ENCODE measurements at regions not wholly inside any gene's neighbourhood (a gene's known extent, or its start where the extent isn't known, plus 50 kb on each side); places are given as distances from the start of the nearest gene placed in this dataset.

- no peaks in the 10 kb centered on the region for H3K36me3 ChIP-seq (ENCODE audit: insufficient read depth, low read length)
- no peak for TF ChIP-seq EZH2phosphoT487 (IDR thresholded peaks at IDR 0.05; ENCODE audit: borderline replicate concordance, low read depth, low read length)
- no peak for TF ChIP-seq CTCF (conservative IDR thresholded peaks at IDR 0.05; ENCODE audit: low read length)
- POLR2A ChIA-PET: no interaction called here
These were observed 390.5 kb upstream of the ROBO1 start for GRCh38 chr3:80158332-80158731.

GRCh38 chr3:80157546-80157945 is 389.7 kb upstream of the ROBO1 start:
- H3K4me2 ChIP-seq (ENCODE audit: low read length): no peak overlapping the region
- H2AFZ ChIP-seq (ENCODE audit: low read length): no peak overlapping the region
- intact Hi-C loops (cut with micrococcal nuclease; ENCODE audit: unreplicated experiment): no loop called here
- TF ChIP-seq CTCF (conservative IDR thresholded peaks at IDR 0.05; ENCODE audit: low read length) (no peak), EZH2phosphoT487 (IDR thresholded peaks at IDR 0.05; ENCODE audit: borderline replicate concordance, low read depth, low read length) (no peak)
- POLR2A ChIA-PET: no interaction called here
- BruUV-seq (replicated peaks): no TSS peak
- no peak overlapping the region for H3K4me3 ChIP-seq (ENCODE audit: low read depth, low read length, poor library complexity, severe bottlenecking)
- no peaks in the 10 kb centered on the region for H3K4me1 ChIP-seq (ENCODE audit: insufficient read depth, low read length, poor library complexity, severe bottlenecking)
- no peaks in the 10 kb centered on the region for H4K20me1 ChIP-seq (ENCODE audit: insufficient read depth, low read length)
- no peaks in the 10 kb centered on the region for H3K79me2 ChIP-seq (ENCODE audit: insufficient read depth, low read depth, low read length)
- CTCF ChIA-PET (ENCODE audit: unreplicated experiment): no interaction called here
- no peak overlapping the region for H3K27ac ChIP-seq (ENCODE audit: low read depth, low read length, poor library complexity, severe bottlenecking)
- no peak for DNase-seq (ENCODE audit: low spot score)
- H3K9me2 ChIP-seq (ENCODE audit: insufficient read depth, low read length): no peaks in the 10 kb centered on the region
- no peaks in the 10 kb centered on the region for H3K9me3 ChIP-seq (ENCODE audit: low read length)
- no peaks in the 10 kb centered on the region for H3K36me3 ChIP-seq (ENCODE audit: insufficient read depth, low read length)

More at GRCh38 chr3:80158332-80158731, 390.5 kb upstream of the ROBO1 start:
- Histone ChIP-seq H3K27ac (ENCODE audit: low read depth, low read length, poor library complexity, severe bottlenecking) (no peak overlapping the region), H4K20me1 (ENCODE audit: insufficient read depth, low read length) (no peaks in the 10 kb centered on the region), H3K4me2 (ENCODE audit: low read length) (no peak overlapping the region), H3K4me1 (ENCODE audit: insufficient read depth, low read length, poor library complexity, severe bottlenecking) (no peaks in the 10 kb centered on the region), H2AFZ (ENCODE audit: low read length) (no peak overlapping the region), H3K79me2 (ENCODE audit: insufficient read depth, low read depth, low read length) (no peaks in the 10 kb centered on the region), H3K9me2 (ENCODE audit: insufficient read depth, low read length) (no peaks in the 10 kb centered on the region), H3K9me3 (ENCODE audit: low read length) (no peaks in the 10 kb centered on the region), H3K4me3 (ENCODE audit: low read depth, low read length, poor library complexity, severe bottlenecking) (no peak overlapping the region)
- CTCF ChIA-PET (ENCODE audit: unreplicated experiment): no interaction called here
- BruUV-seq (replicated peaks): no TSS peak
- DNase-seq (ENCODE audit: low spot score): no peak
- intact Hi-C loops (cut with micrococcal nuclease; ENCODE audit: unreplicated experiment): no loop called here

- H4K20me1 ChIP-seq (ENCODE audit: insufficient read depth, low read length): no peaks in the 10 kb centered on the region
- H3K4me2 ChIP-seq (ENCODE audit: low read length): no peak overlapping the region
- DNase-seq (ENCODE audit: low spot score): no peak
- no peak overlapping the region for H3K27ac ChIP-seq (ENCODE audit: low read depth, low read length, poor library complexity, severe bottlenecking)
- no TSS peak for BruUV-seq (replicated peaks)
- no peak for TF ChIP-seq CTCF (conservative IDR thresholded peaks at IDR 0.05; ENCODE audit: low read length)
- no peaks in the 10 kb centered on the region for H3K36me3 ChIP-seq (ENCODE audit: insufficient read depth, low read length)
- no peaks in the 10 kb centered on the region for H3K79me2 ChIP-seq (ENCODE audit: insufficient read depth, low read depth, low read length)
- ChIA-PET CTCF (ENCODE audit: unreplicated experiment) (no interaction called here), POLR2A (no interaction called here)
- H2AFZ ChIP-seq (ENCODE audit: low read length): no peak overlapping the region
- H3K9me3 ChIP-seq (ENCODE audit: low read length): no peaks in the 10 kb centered on the region
- intact Hi-C loops (cut with micrococcal nuclease; ENCODE audit: unreplicated experiment): no loop called here
- H3K4me3 ChIP-seq (ENCODE audit: low read depth, low read length, poor library complexity, severe bottlenecking): no peak overlapping the region
- no peaks in the 10 kb centered on the region for H3K4me1 ChIP-seq (ENCODE audit: insufficient read depth, low read length, poor library complexity, severe bottlenecking)
- no peaks in the 10 kb centered on the region for H3K9me2 ChIP-seq (ENCODE audit: insufficient read depth, low read length)
These were observed 384.9 kb upstream of the ROBO1 start for GRCh38 chr3:80152692-80153091.
